Gastrocnemius medialis (tissue), 4 donors: ENCODE measurements at regions not wholly inside any gene's neighbourhood (a gene's known extent, or its start where the extent isn't known, plus 50 kb on each side); places are given as distances from the start of the nearest gene placed in this dataset.

Experiments used
- ATAC-seq, 2 donors: fragments of 150-250 bp; one replicate each; pipeline ENCODE4 v1.9.1; 2016
- DNase-seq, 2 donors: peaks; one replicate each; pipeline ENCODE4 v3.0.0-alpha.2; 2019
- H3K27ac ChIP-seq, 4 donors: fragments of 200-600 bp; sonication (generic); 1 replicate in 1 of 4; 2 replicates in 3 of 4; pipeline ENCODE4 v1.5.1; 2016 to 2018; ENCODE audit warnings: mild to moderate bottlenecking in 2 of 4, moderate library complexity in 1 of 4
- H3K27me3 ChIP-seq, 3 donors: fragments of 200-600 bp; sonication (generic) in 2 of 3; 1 replicate in 1 of 3; 2 replicates in 2 of 3; pipeline versions ENCODE4 v1.5.1 to v1.6.0; 2016 to 2019; ENCODE audit warnings: mild to moderate bottlenecking in 1 of 3, moderate library complexity in 1 of 3
- H3K36me3 ChIP-seq, 2 donors: fragments of 200-600 bp; sonication (generic) in 1 of 2; one replicate each; pipeline ENCODE4 v1.5.1; 2017 to 2018
- H3K4me1 ChIP-seq, 2 donors: fragments of 200-600 bp; sonication (generic) in 1 of 2; one replicate each; pipeline ENCODE4 v1.5.1; 2016 to 2017; ENCODE audit warnings: mild to moderate bottlenecking in 2 of 2
- H3K4me3 ChIP-seq, 4 donors: fragments of 200-600 bp; sonication (generic) in 3 of 4; 1 replicate in 1 of 4; 2 replicates in 3 of 4; pipeline ENCODE4 v1.5.1; 2016 to 2019; ENCODE audit warnings: mild to moderate bottlenecking in 2 of 4
- H3K9me3 ChIP-seq, 3 donors: fragments of 200-600 bp; sonication (generic) in 2 of 3; 1 replicate in 1 of 3; 2 replicates in 2 of 3; pipeline ENCODE4 v1.5.1; 2016 to 2019
- POLR2A ChIP-seq, 2 donors: fragments of 450-650 bp; IDR thresholded peaks; one replicate each; pipeline ENCODE4 v1.6.1; 2017; ENCODE audit warnings: antibody characterized with exemption in 2 of 2, mild to moderate bottlenecking in 2 of 2, moderate library complexity in 2 of 2
- in situ Hi-C, 4 donors: fragments of 200-750 bp; cut with MboI; loops; one replicate each; pipeline versions ENCODE4 v1.15.0 to v1.8.0; 2017; ENCODE audit warnings: low sequenced_read_pairs in 4 of 4
- intact Hi-C: fragments of 100-400 bp; cut with DNase I; formaldehyde crosslinking; loops from one replicate; pipeline ENCODE4 v1.15.1; 2023; ENCODE audit warnings: low total_unique reads
- TF ChIP-seq, protein P1 (sequence below), 5 experiments: fragments of 450-650 bp in 3 of 5; fragments of 200-600 bp in 2 of 5; sonication (generic) in 2 of 5; IDR thresholded peaks in 4 of 5; conservative IDR thresholded peaks in 1 of 5; 1 replicate in 4 of 5; 2 replicates in 1 of 5; pipeline ENCODE4 v1.5.1; 2016 to 2019; ENCODE audit warnings: antibody characterized with exemption in 5 of 5, mild to moderate bottlenecking in 3 of 5, moderate library complexity in 3 of 5

DNA sequence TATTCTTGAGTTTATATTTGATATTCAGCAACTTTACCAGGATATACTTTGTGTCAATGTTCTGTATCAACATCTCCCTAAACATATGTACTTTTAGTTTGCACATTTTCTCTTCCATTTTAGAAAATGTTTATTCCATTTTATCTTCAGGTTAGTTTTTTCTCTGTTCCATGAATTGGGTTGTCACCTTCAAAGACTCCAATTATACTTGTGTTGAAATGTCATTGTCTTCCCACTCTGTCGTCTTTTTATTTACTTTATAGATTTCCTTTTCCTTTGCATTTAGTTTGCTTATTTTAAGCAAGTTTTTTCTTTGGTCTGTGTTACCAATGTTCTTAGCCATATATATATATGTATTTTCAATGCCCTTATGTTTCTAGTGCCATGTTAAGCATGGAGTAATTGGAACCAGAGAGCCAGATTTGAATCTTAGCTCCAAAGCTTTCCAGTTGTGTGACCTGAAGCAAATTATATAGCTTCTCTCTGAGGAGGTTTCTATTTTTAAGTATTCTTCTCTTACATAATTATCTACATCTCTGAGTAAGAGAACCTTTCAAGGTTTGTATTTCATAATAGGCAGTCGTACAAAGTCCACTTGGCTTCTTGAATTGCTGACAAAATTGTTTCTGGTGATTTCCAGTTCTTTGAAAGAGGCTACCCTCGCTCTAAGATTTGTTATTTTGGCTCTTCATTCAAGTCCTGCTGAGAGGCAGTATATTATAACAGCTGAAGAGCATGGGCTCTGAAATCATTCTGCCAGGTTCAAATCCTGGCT is 85.8 kb upstream of the DYRK2 start:
- in situ Hi-C loops: no loop called here
- ATAC-seq (no peak), DNase-seq (no peak)
- Histone ChIP-seq H3K4me1 (no peaks in the 10 kb centered on the region), H3K36me3 (no peaks in the 10 kb centered on the region), H3K27ac (no peak overlapping the region), H3K27me3 (no peaks in the 10 kb centered on the region), H3K4me3 (no peak overlapping the region), H3K9me3 (no peaks in the 10 kb centered on the region)
- intact Hi-C loops: no loop called here
- no peak for TF ChIP-seq POLR2A (IDR thresholded peaks at IDR 0.05)
- TF ChIP-seq, protein P1, sequence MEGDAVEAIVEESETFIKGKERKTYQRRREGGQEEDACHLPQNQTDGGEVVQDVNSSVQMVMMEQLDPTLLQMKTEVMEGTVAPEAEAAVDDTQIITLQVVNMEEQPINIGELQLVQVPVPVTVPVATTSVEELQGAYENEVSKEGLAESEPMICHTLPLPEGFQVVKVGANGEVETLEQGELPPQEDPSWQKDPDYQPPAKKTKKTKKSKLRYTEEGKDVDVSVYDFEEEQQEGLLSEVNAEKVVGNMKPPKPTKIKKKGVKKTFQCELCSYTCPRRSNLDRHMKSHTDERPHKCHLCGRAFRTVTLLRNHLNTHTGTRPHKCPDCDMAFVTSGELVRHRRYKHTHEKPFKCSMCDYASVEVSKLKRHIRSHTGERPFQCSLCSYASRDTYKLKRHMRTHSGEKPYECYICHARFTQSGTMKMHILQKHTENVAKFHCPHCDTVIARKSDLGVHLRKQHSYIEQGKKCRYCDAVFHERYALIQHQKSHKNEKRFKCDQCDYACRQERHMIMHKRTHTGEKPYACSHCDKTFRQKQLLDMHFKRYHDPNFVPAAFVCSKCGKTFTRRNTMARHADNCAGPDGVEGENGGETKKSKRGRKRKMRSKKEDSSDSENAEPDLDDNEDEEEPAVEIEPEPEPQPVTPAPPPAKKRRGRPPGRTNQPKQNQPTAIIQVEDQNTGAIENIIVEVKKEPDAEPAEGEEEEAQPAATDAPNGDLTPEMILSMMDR (IDR thresholded peaks at IDR 0.05 in 4 of 5, conservative IDR thresholded peaks at IDR 0.05 in 1 of 5): no peak

GRCh38 chr12:67568055-67568454 is 80.5 kb upstream of the DYRK2 start:
- in situ Hi-C loops: no loop called here
- H3K27ac ChIP-seq: no peak overlapping the region
- H3K9me3 ChIP-seq: no peaks in the 10 kb centered on the region
- intact Hi-C loops: no loop called here
- DNase-seq: no peak
- H3K36me3 ChIP-seq: no peaks in the 10 kb centered on the region
- ATAC-seq: no peak
- no peaks in the 10 kb centered on the region for H3K4me1 ChIP-seq
- TF ChIP-seq POLR2A (IDR thresholded peaks at IDR 0.05): no peak
- TF ChIP-seq, protein P1 (IDR thresholded peaks at IDR 0.05 in 4 of 5, conservative IDR thresholded peaks at IDR 0.05 in 1 of 5): no peak
- no peaks in the 10 kb centered on the region for H3K27me3 ChIP-seq
- H3K4me3 ChIP-seq: no peak overlapping the region

DNA sequence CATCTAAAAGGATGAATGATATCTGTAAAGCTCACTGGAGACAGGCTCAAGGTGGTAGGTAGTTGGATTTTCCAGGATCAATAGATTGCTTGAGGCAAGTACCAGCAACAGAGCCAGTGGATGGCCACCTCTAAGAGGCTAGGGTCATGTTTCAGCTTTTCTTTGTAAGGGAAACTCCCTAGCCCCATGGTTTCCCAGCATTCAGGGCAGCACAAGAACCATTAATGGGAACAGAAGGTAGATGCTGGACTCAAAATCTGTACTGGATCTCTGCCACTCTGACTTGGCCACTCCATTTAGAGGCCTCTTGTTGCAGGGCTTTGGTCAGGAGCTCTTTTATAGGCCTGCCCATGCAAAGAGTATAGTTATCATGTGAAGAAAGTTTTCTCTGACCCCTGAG is 76.1 kb upstream of the DYRK2 start:
- TF ChIP-seq, protein P1 (IDR thresholded peaks at IDR 0.05 in 4 of 5, conservative IDR thresholded peaks at IDR 0.05 in 1 of 5): no peak
- H3K4me1 ChIP-seq: no peaks in the 10 kb centered on the region
- DNase-seq (no peak), ATAC-seq (no peak)
- H3K27ac ChIP-seq: no peak overlapping the region
- H3K4me3 ChIP-seq: no peak overlapping the region
- intact Hi-C loops: no loop called here
- in situ Hi-C loops: no loop called here
- no peaks in the 10 kb centered on the region for H3K27me3 ChIP-seq
- H3K9me3 ChIP-seq: no peaks in the 10 kb centered on the region
- H3K36me3 ChIP-seq: no peaks in the 10 kb centered on the region

DNA sequence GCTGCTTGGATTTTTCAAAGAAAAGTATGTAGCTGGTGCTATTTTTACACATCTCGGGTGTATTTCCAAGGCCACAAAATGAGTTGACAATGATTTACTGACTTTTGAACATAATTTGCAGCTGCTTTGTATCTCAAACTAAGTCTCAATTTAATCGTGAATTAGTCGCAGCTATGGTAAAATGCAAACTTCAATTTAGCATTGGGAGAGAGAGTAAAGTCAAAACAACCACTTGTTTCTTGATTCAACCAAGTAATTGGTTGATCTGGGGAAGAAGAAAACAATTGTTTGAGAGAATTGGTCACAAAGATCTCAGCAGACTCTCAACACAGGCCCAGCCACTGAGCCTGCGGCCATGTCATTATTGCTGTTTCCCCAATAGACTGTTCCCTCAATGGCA is 75.0 kb upstream of the DYRK2 start:
- ATAC-seq: no peak
- no peaks in the 10 kb centered on the region for H3K27me3 ChIP-seq
- TF ChIP-seq POLR2A (IDR thresholded peaks at IDR 0.05): no peak
- TF ChIP-seq, protein P1 (IDR thresholded peaks at IDR 0.05 in 4 of 5, conservative IDR thresholded peaks at IDR 0.05 in 1 of 5): no peak
- no peaks in the 10 kb centered on the region for H3K9me3 ChIP-seq
- no peaks in the 10 kb centered on the region for H3K4me1 ChIP-seq
- H3K36me3 ChIP-seq: no peaks in the 10 kb centered on the region
- H3K4me3 ChIP-seq: no peak overlapping the region
- in situ Hi-C loops: no loop called here
- no peak overlapping the region for H3K27ac ChIP-seq
- no peak for DNase-seq
- intact Hi-C loops: no loop called here
